ENCODE measurements at regions not wholly inside any gene's neighbourhood (a gene's known extent, or its start where the extent isn't known, plus 50 kb on each side); places are given as distances from the start of the nearest gene placed in this dataset.

DNA sequence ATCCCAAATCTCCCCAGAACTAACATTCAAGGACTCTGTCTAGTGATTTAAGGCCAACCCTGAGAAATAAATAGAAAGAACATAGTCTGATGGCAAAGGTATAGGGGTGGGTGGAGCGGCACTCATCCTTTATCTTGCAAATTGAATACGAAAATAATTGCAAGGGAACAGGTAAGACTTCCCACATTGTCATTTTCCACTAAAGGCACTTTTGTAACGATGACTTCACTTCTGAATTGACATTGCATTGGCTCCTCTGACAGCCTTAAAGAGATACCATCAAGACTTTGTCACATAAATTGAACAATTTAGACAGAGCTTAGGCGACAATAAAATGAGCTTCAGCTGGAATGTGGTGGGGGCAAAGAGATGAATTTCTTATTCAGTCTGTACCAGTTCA lies 75.3 kb upstream of the PLCL2 start:
- no peak for DNase-seq (ENCODE audit: low read depth)

DNA sequence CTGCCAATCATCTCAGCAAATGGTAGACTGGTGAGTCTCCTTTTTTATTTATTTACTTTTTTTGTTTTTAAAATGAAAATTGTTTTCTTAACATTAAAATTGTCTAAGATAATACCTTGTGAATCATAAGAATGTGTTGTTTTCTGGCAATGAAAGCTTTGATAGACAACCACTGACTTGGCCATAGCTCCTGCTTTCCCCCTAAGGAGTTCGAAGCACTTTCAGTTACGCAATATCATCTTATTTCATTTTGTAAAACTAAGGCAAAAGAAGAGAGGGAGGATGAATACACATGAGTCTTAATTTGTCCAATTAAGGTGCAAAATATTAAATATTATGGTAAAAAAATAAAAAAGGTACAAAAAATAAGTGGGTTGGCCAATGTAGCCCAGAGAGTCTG lies 74.8 kb upstream of the PLCL2 start:
- DNase-seq (ENCODE audit: low read depth), result no peak

DNA sequence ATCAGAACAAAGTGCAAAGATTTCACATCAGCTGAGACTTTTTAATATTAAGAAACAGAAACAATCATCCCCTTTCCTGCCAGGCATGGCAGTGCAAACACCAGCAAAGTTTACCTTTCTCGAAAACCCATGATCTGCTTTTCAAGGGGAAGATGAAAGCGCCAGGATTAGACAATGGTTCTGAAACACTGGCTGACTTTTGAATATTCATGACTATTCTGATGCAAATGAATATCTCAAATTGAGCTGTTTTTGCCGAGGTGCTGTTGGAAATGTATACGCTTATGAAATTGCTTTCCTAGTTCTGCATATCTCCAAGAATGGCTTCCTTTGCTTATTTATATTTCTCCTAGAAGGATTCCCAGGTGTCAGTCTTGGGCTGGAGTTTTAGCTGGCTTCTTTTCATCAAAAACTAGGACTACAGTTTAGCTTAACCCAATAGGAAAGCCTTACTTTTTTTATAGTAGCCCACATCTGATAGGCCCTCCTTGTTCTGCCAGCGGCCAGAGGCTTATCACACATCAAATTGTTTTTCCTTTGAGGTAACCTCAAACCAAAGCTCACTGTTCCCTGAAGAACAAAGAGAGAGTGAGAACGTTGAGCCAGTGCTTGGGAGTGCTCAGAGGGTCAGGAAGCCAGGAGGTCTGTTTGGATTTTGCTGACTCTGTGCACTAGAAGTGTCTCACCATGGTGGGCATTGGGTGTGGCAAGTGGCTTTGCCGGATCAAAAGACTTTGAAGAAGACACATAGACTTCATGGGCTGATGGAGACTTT lies 74.0 kb upstream of the PLCL2 start:
- no peak for DNase-seq (ENCODE audit: low read depth)

DNA sequence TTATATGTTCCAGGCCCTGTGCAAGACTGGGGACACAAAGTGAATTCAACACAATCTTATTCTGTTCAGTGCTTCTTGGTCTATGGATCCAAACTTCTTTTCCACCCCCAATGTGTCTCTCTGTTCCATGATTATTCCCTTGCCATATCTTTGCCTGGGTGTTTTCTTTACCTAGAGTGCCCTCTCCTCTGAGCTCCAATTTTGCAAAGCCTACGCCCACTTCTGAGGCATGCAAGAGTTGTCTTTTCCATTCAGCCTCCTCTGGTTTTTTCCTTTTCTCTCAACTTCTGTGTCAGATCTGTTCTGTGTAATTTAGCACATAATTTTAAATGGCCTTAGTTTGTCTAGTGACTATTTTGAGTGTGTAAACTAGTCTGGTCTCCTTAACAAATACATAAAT lies 72.8 kb upstream of the PLCL2 start:
- no peak for DNase-seq (ENCODE audit: low read depth)

DNA sequence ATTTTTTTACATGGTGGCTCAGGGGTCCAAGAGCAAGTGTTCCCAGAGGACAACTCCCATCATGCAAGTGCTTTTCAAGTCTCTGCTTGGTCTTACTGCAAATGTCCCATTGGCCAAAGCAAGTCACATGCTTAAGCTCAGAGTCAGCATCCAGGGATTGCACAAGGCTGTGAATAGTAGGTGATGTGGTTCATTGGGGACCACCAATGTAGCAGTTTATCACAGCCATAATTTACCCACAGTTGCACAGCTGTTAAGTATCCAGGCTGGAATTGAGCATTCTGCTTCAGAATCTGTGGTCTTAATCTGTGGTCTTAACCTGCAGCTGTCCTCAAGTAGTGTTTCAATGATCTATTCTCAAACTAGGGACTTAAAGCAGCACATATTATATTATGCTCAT lies 71.4 kb upstream of the PLCL2 start:
- no peak for DNase-seq (ENCODE audit: low read depth)

DNA sequence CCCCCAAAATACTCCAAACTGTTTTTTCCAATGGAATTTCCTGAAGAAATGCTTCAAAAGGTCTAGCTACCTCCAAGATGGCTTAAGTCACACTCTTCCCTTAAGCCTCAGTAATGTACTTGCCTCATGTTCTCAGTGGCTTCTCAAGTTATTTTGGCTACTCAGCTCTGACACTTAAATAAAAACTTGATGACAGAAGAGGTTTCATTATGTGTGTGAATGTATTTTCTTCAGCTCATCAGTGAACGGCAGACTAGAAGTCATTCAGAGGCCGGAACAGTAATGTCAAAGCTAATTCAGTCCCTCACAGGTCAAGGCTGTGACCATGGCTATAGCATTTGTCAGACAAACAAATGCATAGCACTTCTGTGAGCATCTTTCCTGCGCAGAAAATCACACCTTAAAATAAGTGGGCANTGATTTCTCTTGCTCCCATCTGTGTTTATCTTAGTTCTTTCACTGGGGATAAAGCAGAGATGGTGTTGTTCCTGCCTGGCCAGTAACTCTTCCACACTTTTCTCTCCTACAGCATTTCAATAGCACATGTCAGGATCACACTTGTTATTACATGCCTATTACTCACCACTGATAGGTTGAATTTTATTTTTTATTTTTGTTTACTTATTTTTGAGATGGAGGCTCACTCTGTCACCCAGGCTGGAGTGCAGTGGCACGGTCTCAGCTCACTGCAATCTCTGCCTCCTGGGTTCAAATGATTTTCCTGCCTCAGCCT lies 68.5 kb upstream of the PLCL2 start:
- no peak for DNase-seq (ENCODE audit: low read depth)

DNA sequence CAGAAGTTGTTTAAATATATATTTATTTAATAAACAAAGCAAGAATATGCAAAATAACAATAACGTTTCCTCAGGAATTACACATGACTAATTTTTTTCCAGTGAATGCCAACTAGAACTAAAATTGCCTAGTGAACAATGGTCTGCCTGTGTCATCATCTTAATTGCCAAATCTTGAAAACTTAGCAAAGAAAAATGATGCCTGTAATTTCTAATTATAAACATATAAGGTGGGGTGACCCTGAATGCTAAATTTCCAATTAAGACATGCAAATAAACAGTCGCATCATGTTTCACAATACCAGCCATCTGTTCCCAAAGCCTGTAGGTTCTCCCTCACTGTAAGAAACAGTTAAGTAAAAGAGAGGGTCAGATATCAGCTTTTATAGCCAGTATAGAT lies 67.6 kb upstream of the PLCL2 start:
- no peak for DNase-seq (ENCODE audit: low read depth)

DNA sequence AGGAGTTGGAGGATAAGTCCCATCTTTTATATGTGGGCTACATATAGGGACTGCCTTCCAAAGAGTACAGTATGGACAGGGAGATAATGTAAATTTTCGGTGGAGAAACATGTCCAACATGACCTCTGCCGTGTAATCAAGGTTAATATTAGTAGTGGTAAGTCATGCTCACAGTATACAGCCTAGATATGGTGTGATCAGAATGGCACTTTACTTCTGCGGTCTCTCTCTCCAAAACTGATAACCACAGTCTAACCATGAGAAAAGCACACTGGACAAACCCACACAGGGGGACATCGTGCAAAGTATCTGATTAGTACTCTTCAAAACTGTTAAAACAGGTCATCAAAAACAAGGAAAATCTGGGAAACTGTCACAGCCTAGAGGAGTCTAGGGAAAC lies 66.6 kb upstream of the PLCL2 start:
- no peak for DNase-seq (ENCODE audit: low read depth)

DNA sequence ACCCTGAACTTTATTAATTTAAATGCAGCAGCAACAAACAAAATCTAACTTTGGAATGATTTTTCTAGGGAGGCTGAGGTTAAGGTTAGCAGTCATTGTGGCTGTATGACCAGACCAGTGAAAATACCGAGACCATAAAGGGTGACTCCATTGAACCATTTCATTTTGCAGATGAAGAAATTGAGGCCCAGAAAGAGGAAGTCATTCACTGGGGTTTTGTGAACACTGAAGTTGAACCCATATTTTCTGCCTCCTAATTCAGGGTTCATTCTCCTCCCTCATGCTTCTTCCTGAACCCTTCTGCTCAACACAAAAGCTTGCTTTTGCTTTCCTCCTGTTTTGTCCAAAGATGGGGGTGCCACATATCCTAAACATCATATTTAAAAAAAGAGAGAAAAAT lies 65.8 kb upstream of the PLCL2 start:
- no peak for DNase-seq (ENCODE audit: low read depth)

DNA sequence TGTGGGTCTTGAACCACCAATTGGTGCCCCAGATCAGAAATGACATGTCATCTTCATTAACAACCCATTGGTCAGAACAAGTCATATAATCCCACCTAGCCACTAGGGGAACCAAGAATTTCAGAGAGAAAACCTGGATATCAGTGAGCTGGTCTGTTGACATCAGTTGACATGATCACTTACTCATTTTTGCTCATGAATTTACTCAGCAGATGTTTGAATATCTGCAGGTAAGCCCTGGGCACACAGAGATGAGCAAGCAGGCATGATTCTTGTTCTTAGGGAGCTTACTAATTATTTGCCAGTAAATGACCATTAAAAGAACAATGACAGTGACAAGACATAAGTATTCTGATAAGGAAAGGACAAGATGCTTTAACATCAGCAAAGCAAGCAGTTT lies 64.3 kb upstream of the PLCL2 start:
- DNase-seq (ENCODE audit: low read depth), result no peak

DNA sequence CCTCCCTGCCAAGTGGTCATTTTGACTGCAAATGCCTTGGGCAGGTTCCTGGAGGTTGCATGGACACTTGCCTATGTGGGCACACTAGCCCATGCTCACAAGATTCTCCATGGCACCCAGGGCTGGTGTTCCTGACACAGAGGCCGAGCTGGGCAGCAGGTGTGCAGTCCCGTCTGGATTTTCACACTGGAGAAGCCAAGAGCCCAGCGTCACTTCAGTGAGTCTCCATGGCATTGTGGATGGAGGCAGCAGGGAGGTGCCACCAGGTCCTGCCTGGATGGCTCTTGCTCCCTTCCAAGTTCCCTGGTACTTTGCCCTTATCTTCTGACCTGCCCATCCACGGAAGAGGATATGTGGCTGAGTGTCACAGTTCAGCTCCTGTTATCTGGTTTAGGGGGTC lies 63.7 kb upstream of the PLCL2 start:
- no peak for DNase-seq (ENCODE audit: low read depth)

DNA sequence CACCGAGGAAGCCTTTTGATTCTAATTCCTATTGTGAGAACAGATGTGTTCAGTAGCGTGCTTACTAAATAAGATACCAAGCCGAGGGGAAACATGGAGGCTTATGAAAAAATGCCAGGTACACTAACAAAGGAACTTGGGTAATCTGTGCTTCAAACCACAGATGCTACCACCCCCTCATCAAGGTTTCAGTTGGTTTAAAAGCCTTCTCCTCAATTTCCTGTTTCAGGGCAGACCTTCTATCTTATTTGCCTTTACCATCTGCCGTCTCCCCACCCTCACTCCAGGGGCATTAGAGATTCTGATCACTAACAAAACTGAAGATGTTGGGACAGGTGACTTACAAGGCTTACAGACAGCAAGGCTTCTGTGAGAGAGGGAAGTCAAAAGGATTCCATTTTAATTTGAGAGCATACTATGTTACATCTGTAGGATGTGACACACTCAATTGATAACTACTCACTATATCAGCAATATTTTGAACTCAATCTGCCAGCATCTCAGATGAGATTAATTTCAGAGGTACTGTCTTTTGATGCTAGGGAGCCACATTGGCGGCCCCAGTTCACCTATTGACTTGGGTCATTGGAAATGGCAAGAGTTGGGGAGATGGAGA lies 60.6 kb upstream of the PLCL2 start:
- no peak for DNase-seq (ENCODE audit: low read depth)

DNA sequence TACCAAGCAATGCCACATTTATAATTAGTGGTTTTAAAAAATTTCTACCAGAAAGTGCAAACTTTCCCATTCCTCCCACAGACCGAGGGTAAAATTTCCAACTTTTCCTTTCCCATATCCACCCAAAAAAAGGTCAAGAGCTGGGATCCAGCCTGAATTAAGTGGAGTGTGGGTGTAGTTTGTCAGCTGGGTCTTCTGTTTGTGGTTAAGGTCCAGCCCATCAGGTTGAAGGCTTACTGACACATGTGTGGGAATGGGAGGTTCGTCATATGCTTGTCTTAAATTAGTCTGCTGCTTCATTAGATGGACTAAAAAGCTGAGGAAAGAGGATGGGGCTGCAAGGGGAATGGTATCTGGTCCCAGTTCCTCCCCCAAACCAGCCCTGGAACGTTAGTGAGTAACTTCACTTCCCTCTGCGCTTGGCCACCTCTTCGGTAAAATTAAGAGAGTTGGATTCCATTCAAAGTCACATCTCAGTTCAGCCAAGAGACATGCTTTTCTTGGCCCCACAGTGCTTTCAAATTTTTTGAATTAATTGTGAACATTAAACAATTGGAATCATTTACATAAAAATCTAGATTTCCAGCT lies 59.0 kb upstream of the PLCL2 start:
- no peak for DNase-seq (ENCODE audit: low read depth)

DNA sequence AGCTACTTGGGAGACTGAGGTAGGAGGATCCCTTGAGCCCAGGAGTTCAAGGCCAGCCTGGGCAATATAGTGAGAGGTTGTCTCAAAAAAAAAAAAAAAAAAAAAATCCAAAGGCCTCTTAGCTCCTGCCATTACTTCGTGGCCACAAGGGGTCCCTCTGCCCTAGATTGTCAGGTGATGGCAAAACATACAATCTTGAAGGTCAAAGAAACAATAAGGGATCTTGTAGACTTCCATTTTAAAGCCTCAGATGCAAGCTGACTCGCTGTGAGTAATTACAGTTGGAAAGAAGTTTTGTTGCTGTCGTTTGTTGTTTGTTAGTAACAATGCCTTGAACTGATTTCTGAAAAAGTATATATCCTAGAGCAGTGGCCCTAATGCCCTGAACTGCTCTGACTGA lies 55.9 kb upstream of the PLCL2 start:
- DNase-seq (ENCODE audit: low read depth), result peak; percentile 47

DNA sequence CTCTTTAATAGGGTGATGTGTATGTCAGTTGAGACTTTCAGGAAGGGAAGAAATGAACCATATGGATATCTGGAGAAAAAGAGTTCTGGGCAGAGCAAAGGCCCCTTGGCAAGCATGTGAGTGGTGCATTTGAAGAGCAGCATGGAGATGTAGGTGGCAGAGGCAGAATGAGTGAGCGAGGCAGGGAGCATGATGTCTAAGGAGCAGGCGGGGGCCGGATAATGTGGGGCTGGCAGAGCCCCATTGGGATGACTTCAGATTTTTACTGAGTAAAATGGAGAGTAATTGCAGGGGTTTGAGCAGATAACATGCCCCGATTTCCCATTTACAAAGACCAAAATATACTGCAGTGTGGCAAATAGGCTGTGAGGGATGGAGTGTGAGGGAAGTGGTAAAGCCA lies 52.9 kb upstream of the PLCL2 start:
- DNase-seq (ENCODE audit: low read depth), result no peak

DNA sequence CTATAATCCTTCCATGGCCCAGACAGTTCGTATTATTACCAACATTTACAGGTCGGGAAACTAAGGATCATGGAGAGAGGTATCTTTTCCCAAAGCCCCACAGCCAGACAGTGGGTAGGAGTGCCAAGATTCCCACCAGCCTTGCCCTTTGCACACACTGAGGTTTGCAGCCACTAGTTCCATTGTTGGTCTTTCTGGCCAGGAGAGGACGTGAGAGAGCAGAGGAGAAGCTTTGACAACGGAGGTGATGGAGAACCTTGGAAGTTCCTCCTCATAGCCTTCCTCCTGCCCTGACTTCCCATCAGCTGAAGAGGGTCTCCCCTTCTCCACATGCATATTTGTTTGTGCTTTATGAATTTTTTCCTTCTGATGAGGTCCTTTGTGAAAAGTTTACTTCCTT lies 50.5 kb upstream of the PLCL2 start:
- DNase-seq (ENCODE audit: low read depth), result no peak

DNA sequence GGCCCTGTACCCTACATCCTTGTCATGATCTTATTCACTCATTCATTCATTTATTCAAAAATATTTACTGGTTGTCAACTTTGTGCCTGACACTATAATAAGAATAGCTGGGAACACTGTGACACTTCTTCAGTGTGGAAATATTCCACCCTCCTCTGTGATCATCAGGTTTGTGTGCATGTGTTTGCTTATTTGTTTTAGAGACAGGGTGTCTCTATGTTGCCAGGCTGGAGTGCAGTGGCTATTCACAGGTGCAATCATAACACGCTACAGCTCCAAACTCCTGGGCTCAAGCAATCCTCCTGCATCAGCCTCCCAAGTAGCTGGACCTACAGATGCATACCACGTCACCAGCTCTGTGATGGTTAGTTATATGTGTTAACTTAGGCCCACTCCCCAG lies 50.0 kb upstream of the PLCL2 start:
- DNase-seq (ENCODE audit: low read depth), result no peak

All from T follicular helper cell (primary cell).